SK-N-MC (cell line): ENCODE measurements at regions not wholly inside any gene's neighbourhood (a gene's known extent, or its start where the extent isn't known, plus 50 kb on each side); places are given as distances from the start of the nearest gene placed in this dataset.
"Not testable (repeated sequence)": the region's sequence is repeated elsewhere in the genome, so short reads cannot be mapped to it uniquely, and the experiment has no call there.

ENCODE experiments used
- EZH2 ChIP-seq: fragments of 200-600 bp; sonication (generic); IDR thresholded peaks from one replicate; pipeline ENCODE4 v1.6.1; 2017; ENCODE audit warnings: antibody characterized with exemption
- FOXP2 ChIP-seq: optimal IDR thresholded peaks from 2 replicates; pipeline ENCODE3; 2011; ENCODE audit warnings: mild to moderate bottlenecking, moderate library complexity; ENCODE audit not compliant: insufficient read depth; ENCODE audit errors: extremely low read length, control extremely low read depth
- POLR2AphosphoS5 ChIP-seq: IDR thresholded peaks from 2 replicates; pipeline ENCODE4 v1.6.1; 2012; ENCODE audit warnings: mild to moderate bottlenecking, low read depth, low read length, borderline replicate concordance

- not testable (repeated sequence) for TF ChIP-seq POLR2AphosphoS5, EZH2, FOXP2
Measured at GRCh38 chr3:198149904-198150303, 189.9 kb downstream of the LMLN start.
